Esophagus muscularis mucosa (tissue), 3 donors: ENCODE measurements at regions not wholly inside any gene's neighbourhood (a gene's known extent, or its start where the extent isn't known, plus 50 kb on each side); places are given as distances from the start of the nearest gene placed in this dataset.

Source experiments
- POLR2AphosphoS5 ChIP-seq, 2 donors: sonication (generic); formaldehyde crosslinking; IDR thresholded peaks; one replicate each; pipeline ENCODE4 v1.6.1; 2017; ENCODE audit warnings: antibody characterized with exemption in 2 of 2
- TF ChIP-seq, protein P1 (sequence below), 3 experiments: fragments of 200-600 bp in 2 of 3; fragments of 450-650 bp in 1 of 3; sonication (generic) in 2 of 3; IDR thresholded peaks; one replicate each; pipeline ENCODE4 v1.5.1; 2017 to 2019; ENCODE audit warnings: antibody characterized with exemption in 3 of 3, mild to moderate bottlenecking in 2 of 3, moderate library complexity in 1 of 3

DNA sequence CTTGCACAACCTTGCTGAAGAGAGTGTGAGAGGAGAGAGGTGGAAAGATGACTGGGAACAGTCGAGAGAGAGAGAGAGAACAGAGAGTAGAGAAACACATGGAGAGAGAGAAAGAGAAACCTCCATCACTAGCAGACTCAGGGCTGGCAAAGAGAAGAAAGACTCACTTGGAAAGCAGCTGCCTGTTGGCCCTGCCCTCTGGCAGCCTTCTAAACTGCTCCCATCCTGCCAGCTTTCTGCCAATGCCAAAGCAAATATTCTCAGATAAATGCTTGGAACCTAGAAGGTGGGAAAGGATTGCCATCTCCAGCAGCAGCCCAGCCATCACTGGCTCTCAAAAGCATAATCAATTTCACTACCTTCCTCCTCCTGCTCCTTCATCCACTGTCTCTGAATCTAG is 107.9 kb upstream of the WSCD2 start:
- TF ChIP-seq, protein P1, sequence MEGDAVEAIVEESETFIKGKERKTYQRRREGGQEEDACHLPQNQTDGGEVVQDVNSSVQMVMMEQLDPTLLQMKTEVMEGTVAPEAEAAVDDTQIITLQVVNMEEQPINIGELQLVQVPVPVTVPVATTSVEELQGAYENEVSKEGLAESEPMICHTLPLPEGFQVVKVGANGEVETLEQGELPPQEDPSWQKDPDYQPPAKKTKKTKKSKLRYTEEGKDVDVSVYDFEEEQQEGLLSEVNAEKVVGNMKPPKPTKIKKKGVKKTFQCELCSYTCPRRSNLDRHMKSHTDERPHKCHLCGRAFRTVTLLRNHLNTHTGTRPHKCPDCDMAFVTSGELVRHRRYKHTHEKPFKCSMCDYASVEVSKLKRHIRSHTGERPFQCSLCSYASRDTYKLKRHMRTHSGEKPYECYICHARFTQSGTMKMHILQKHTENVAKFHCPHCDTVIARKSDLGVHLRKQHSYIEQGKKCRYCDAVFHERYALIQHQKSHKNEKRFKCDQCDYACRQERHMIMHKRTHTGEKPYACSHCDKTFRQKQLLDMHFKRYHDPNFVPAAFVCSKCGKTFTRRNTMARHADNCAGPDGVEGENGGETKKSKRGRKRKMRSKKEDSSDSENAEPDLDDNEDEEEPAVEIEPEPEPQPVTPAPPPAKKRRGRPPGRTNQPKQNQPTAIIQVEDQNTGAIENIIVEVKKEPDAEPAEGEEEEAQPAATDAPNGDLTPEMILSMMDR (IDR thresholded peaks at IDR 0.05): no peak
- TF ChIP-seq POLR2AphosphoS5 (IDR thresholded peaks at IDR 0.05): no peak
